OCI-LY1 (cell line): ENCODE measurements at regions not wholly inside any gene's neighbourhood (a gene's known extent, or its start where the extent isn't known, plus 50 kb on each side); places are given as distances from the start of the nearest gene placed in this dataset.

ENCODE experiments used
- H2AFZ ChIP-seq: fragments of 200-600 bp; sonication (generic), shearing (Covaris generic); 2 replicates; pipeline ENCODE4 v1.6.0; 2014; ENCODE audit warnings: antibody characterized with exemption, mild to moderate bottlenecking, low read length
- H3F3A ChIP-seq: fragments of 200-600 bp; sonication (generic), shearing (Covaris generic); 2 replicates; pipeline ENCODE4 v1.6.0; 2014; ENCODE audit warnings: mild to moderate bottlenecking, antibody characterized with exemption, low read length, moderate library complexity; ENCODE audit not compliant: insufficient read depth
- H3K27ac ChIP-seq: fragments of 200-600 bp; sonication (generic); 2 replicates; pipeline ENCODE4 v1.5.1; 2014; ENCODE audit warnings: low read length, mixed run types, mild to moderate bottlenecking, low read depth; ENCODE audit not compliant: poor library complexity, severe bottlenecking
- H3K27me3 ChIP-seq: fragments of 200-600 bp; sonication (generic); 2 replicates; pipeline ENCODE4 v1.6.0; 2014; ENCODE audit warnings: antibody characterized with exemption, mild to moderate bottlenecking, low read length, moderate library complexity; ENCODE audit not compliant: insufficient read depth
- H3K36me3 ChIP-seq: fragments of 200-600 bp; sonication (generic); 2 replicates; pipeline ENCODE4 v1.6.1; 2014; ENCODE audit warnings: mild to moderate bottlenecking, antibody characterized with exemption, low read length, moderate library complexity, mixed read lengths; ENCODE audit not compliant: insufficient read depth
- H3K4me1 ChIP-seq: fragments of 200-600 bp; sonication (generic); 2 replicates; pipeline ENCODE4 v1.5.1; 2014; ENCODE audit warnings: mild to moderate bottlenecking, low read length, moderate library complexity; ENCODE audit not compliant: insufficient read depth, severe bottlenecking
- H3K4me2 ChIP-seq: fragments of 200-600 bp; sonication (generic), shearing (Covaris generic); 2 replicates; pipeline ENCODE4 v1.6.1; 2014; ENCODE audit warnings: low read length
- H3K4me3 ChIP-seq: fragments of 200-600 bp; sonication (generic); 2 replicates; pipeline ENCODE4 v1.5.1; 2014; ENCODE audit warnings: low read length, low read depth, mild to moderate bottlenecking, mixed read lengths; ENCODE audit not compliant: poor library complexity, severe bottlenecking
- H3K79me2 ChIP-seq: fragments of 200-600 bp; shearing (Covaris generic); 2 replicates; pipeline ENCODE4 v1.6.1; 2016; ENCODE audit warnings: mixed run types, low read length, mixed read lengths; ENCODE audit not compliant: insufficient read depth
- H3K9ac ChIP-seq: fragments of 200-600 bp; sonication (generic), shearing (Covaris generic); 2 replicates; pipeline ENCODE4 v1.6.1; 2014; ENCODE audit warnings: mild to moderate bottlenecking, low read length, mixed read lengths
- H3K9me2 ChIP-seq: fragments of 200-600 bp; sonication (generic), shearing (Covaris generic); 2 replicates; pipeline ENCODE4 v1.6.1; 2014; ENCODE audit warnings: low read depth, mild to moderate bottlenecking, low read length, mixed read lengths
- H3K9me3 ChIP-seq: fragments of 200-600 bp; shearing (Covaris generic); 2 replicates; pipeline ENCODE4 v1.6.1; 2014; ENCODE audit warnings: low read length, mixed read lengths
- H4K20me1 ChIP-seq: fragments of 200-600 bp; sonication (generic), shearing (Covaris generic); 2 replicates; pipeline ENCODE4 v1.6.0; 2016; ENCODE audit warnings: mild to moderate bottlenecking, low read length; ENCODE audit not compliant: insufficient read depth
- CTCF ChIP-seq: fragments of 200-600 bp; sonication (generic), shearing (Covaris generic); IDR thresholded peaks from 2 replicates; pipeline ENCODE4 v1.5.1; 2017; ENCODE audit warnings: mild to moderate bottlenecking, antibody characterized with exemption, low read length, moderate library complexity, mixed read lengths
- EZH2 ChIP-seq: fragments of 200-600 bp; sonication (generic), shearing (Covaris generic); IDR thresholded peaks from 2 replicates; pipeline ENCODE4 v1.8.0; 2017; ENCODE audit warnings: borderline replicate concordance, mixed run types, mild to moderate bottlenecking, antibody characterized with exemption, low read length, moderate library complexity, mixed read lengths

GRCh38 chr12:61037792-61038191 is 1222.4 kb upstream of the USP15 start:
- Histone ChIP-seq H3K27ac (no peak overlapping the region), H3K9me2 (no peaks in the 10 kb centered on the region), H3K9me3 (no peaks in the 10 kb centered on the region), H3K9ac (no peak overlapping the region), H2AFZ (no peak overlapping the region), H3K4me1 (no peaks in the 10 kb centered on the region), H4K20me1 (no peaks in the 10 kb centered on the region), H3F3A (no peaks in the 10 kb centered on the region), H3K4me2 (no peak overlapping the region), H3K27me3 (no peaks in the 10 kb centered on the region), H3K36me3 (no peaks in the 10 kb centered on the region), H3K79me2 (no peaks in the 10 kb centered on the region), H3K4me3 (no peak overlapping the region)
- TF ChIP-seq EZH2 (no peak), CTCF (no peak)

GRCh38 chr12:61043838-61044237 is 1216.4 kb upstream of the USP15 start:
- no peaks in the 10 kb centered on the region for H3F3A ChIP-seq
- no peak overlapping the region for H2AFZ ChIP-seq

GRCh38 chr12:61044766-61045165 is 1215.4 kb upstream of the USP15 start:
- Histone ChIP-seq H3K4me1 (no peaks in the 10 kb centered on the region), H3K4me2 (no peak overlapping the region), H4K20me1 (no peaks in the 10 kb centered on the region), H3K9ac (no peak overlapping the region), H3K27ac (no peak overlapping the region), H3K79me2 (no peaks in the 10 kb centered on the region), H3K36me3 (no peaks in the 10 kb centered on the region), H3K4me3 (no peak overlapping the region), H3K9me3 (no peaks in the 10 kb centered on the region), H3F3A (no peaks in the 10 kb centered on the region), H3K27me3 (no peaks in the 10 kb centered on the region), H3K9me2 (no peaks in the 10 kb centered on the region), H2AFZ (no peak overlapping the region)
- no peak for TF ChIP-seq EZH2
- TF ChIP-seq CTCF = no peak

More at GRCh38 chr12:61043838-61044237, 1216.4 kb upstream of the USP15 start:
- Histone ChIP-seq H3K4me1 (no peaks in the 10 kb centered on the region), H3K79me2 (no peaks in the 10 kb centered on the region), H3K27ac (no peak overlapping the region), H3K27me3 (no peaks in the 10 kb centered on the region), H3K36me3 (no peaks in the 10 kb centered on the region), H4K20me1 (no peaks in the 10 kb centered on the region), H3K9me3 (no peaks in the 10 kb centered on the region), H3K4me3 (no peak overlapping the region), H3K9ac (no peak overlapping the region), H3K9me2 (no peaks in the 10 kb centered on the region), H3K4me2 (no peak overlapping the region)
- TF ChIP-seq CTCF (no peak), EZH2 (no peak)
